Mesodermal cell (in vitro differentiated cells): ENCODE measurements at regions not wholly inside any gene's neighbourhood (a gene's known extent, or its start where the extent isn't known, plus 50 kb on each side); places are given as distances from the start of the nearest gene placed in this dataset.
A peak's percentile ranks its signal among the peaks of the same experiment; 100 is the strongest.

Experiments
- H3K27ac ChIP-seq: 2 replicates; pipeline ENCODE4 v1.7.0; 2013; ENCODE audit warnings: mild to moderate bottlenecking, low read depth, low read length, moderate library complexity; ENCODE audit not compliant: severe bottlenecking
- H3K36me3 ChIP-seq: 2 replicates; pipeline ENCODE4 v1.7.1; 2013; ENCODE audit warnings: mild to moderate bottlenecking, low read length, moderate library complexity; ENCODE audit not compliant: control insufficient read depth, insufficient read depth
- H3K4me1 ChIP-seq: one replicate; pipeline ENCODE4 v1.7.1; 2013; ENCODE audit warnings: mild to moderate bottlenecking, low read length; ENCODE audit not compliant: insufficient read depth, control insufficient read depth, poor library complexity, severe bottlenecking
- H3K4me3 ChIP-seq: 2 replicates; pipeline ENCODE4 v1.7.0; 2013; ENCODE audit warnings: low read length, control low read depth, mild to moderate bottlenecking; ENCODE audit not compliant: insufficient read depth, poor library complexity, severe bottlenecking; ENCODE audit errors: extremely low read depth
- H3K9me3 ChIP-seq: 2 replicates; pipeline ENCODE4 v1.7.1; 2013; ENCODE audit warnings: mild to moderate bottlenecking, low read length, moderate library complexity; ENCODE audit not compliant: control insufficient read depth
- WGBS, 2 experiments: methylation state at CpG; one replicate each; pipeline ENCODE4 v1.1.5; 2013; ENCODE audit warnings: missing lambda C conversion rate in 2 of 2; ENCODE audit not compliant: insufficient coverage in 2 of 2; 5-methylcytosine and 5-hydroxymethylcytosine counted together

- no peak overlapping the region for H3K27ac ChIP-seq
- WGBS, 2 experiments, result 94 to 97% methylated on average over 7 to 8 of the region's 8 CpGs
Measured at GRCh38 chr20:23265226-23265625, 85.4 kb upstream of the NXT1 start.

DNA sequence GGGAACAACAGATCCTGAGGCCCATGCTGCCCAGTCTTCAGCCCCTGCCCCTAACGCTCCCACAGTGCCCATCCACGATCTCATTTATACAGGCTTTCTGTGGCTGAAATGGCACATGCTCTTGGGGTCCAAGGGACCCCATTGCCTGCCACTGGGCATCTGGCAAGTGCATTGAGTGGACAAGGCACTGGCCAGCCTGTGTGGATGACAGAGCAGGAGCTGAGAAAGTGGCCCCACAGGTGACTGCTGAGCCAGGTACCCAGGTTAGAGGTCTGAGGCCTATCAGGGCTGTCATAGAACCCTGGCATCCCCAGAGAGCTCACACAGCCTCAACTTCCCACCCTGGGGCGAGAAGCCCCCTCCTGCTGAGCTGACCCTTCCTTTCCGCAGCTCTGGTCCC is 86.0 kb upstream of the NXT1 start:
- no peaks in the 10 kb centered on the region for H3K36me3 ChIP-seq
- WGBS, 2 experiments, result 79 to 81% methylated on average over 4 of the region's 4 CpGs
- H3K4me1 ChIP-seq, result peaks cover 8% of the 10 kb centered on the region
- peaks cover 16% of the 10 kb centered on the region for H3K9me3 ChIP-seq
- H3K27ac ChIP-seq, result no peak overlapping the region
- no peak overlapping the region for H3K4me3 ChIP-seq

More at GRCh38 chr20:23265226-23265625, 85.4 kb upstream of the NXT1 start:
- Histone ChIP-seq H3K4me3 (no peak overlapping the region), H3K9me3 (peaks cover 15% of the 10 kb centered on the region), H3K36me3 (no peaks in the 10 kb centered on the region), H3K4me1 (peaks cover 14% of the 10 kb centered on the region)

DNA sequence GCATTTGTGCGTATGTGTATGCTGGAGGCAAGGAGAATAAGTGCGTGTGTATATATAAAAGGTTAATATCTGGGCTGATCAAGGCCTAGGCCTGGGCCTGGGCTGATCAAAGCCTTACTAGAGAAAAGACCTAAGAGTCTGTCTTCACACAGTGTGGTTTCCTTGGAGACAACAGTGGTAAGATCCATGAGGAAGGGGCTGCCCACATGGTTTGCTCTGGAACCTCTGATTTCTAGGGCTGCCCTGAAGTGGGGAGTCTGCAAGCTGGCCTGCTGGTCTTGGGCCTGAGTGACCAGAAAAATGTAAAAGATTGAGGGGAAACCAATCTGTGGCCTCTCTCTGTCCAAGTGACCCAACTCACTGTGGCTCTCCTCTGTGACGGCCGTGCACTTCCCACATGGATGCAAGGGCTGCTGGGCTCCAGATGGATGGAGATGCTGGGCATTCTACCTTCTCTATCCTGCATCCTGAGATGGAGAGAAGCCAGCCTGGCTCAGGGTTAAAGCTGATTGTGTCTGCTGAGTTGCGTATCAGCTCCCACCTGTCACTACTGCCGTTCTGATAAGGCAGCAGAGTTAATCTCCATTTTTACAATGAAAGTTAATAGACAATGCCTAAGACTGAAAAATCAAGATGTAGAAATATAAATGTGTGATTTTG is 90.3 kb upstream of the NXT1 start:
- WGBS, 2 experiments, result 90 to 94% methylated on average over 3 to 4 of the region's 6 CpGs
- H3K9me3 ChIP-seq, result peaks cover 5% of the 10 kb centered on the region
- H3K36me3 ChIP-seq, result no peaks in the 10 kb centered on the region
- no peak overlapping the region for H3K27ac ChIP-seq
- H3K4me3 ChIP-seq, result no peak overlapping the region
- peaks cover 43% of the 10 kb centered on the region for H3K4me1 ChIP-seq

DNA sequence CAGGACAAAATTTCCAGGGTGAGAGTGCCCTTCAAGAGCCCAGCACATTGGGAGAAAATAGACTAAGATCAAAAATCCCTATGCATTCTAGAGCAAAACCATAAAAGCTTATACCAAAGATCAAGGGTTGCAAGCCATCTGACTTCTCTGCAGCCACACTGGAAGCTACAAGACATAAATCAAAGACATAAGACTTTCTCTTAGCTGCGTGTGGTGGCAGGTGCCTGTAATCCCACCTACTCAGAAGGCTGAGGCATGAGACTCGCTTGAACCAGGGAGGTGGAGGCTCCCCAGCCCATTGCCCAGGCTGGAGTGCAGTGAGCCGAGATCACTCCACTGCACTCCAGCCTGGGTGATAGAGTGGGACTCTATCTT is 91.9 kb upstream of the NXT1 start:
- peaks cover 47% of the 10 kb centered on the region for H3K4me1 ChIP-seq
- peak overlapping the region; percentile 86 for H3K27ac ChIP-seq
- peaks cover 5% of the 10 kb centered on the region for H3K9me3 ChIP-seq
- no peaks in the 10 kb centered on the region for H3K36me3 ChIP-seq
- 92% methylated on average over 2 of the region's 3 CpGs; no CpG with 5 or more reads in 1 of the 2 experiments for WGBS, 2 experiments
- no peak overlapping the region for H3K4me3 ChIP-seq

- Histone ChIP-seq H3K4me3 (no peak overlapping the region), H3K4me1 (peaks cover 47% of the 10 kb centered on the region), H3K9me3 (peaks cover 5% of the 10 kb centered on the region), H3K27ac (peak overlapping the region; percentile 86), H3K36me3 (no peaks in the 10 kb centered on the region)
- WGBS, 2 experiments, result 82 to 95% methylated on average over 2 to 4 of the region's 8 CpGs
Measured at GRCh38 chr20:23257848-23258746, 92.5 kb upstream of the NXT1 start.

DNA sequence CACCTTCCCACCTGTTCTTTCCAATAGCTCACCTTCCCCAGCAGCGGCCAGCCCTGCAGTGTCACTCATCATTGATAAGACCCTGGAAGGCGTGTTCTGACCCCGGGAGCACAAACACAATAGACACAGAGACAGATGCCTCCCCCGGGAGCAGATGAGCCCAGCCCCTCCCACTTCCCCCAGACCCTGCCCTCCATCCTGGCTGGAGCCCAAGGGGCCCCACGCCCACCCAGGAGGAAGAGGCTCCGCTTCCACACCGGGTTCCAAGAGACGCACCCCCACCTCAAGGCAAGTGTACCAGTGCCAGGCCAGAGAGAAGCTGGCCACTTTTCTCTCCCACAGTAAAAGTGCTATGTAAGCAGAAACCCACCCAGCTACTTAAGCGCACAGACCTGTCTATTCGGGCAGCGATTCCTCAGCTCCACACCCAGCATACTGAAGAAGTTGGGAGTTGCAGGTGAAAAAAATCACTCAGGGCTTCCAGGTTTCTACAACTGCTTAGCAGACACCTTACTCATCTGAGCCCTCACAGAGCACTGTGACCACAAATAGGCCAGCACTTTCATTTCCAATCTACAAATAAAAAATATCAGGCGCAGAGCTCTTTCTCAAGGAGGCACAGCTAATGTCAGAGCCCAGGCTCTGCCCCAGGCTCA is 93.4 kb upstream of the NXT1 start:
- Histone ChIP-seq H3K9me3 (peaks cover 5% of the 10 kb centered on the region), H3K27ac (peak overlapping the region; percentile 86), H3K4me3 (no peak overlapping the region), H3K36me3 (no peaks in the 10 kb centered on the region), H3K4me1 (peaks cover 47% of the 10 kb centered on the region)
- WGBS, 2 experiments, result 80 to 86% methylated on average over 5 to 7 of the region's 12 CpGs

- H3K36me3 ChIP-seq, result no peaks in the 10 kb centered on the region
- no peak overlapping the region for H3K4me3 ChIP-seq
- H3K4me1 ChIP-seq, result peaks cover 47% of the 10 kb centered on the region
- peak overlapping the region; percentile 47 for H3K27ac ChIP-seq
- 76 to 89% methylated on average over 4 to 5 of the region's 6 CpGs for WGBS, 2 experiments
- peaks cover 5% of the 10 kb centered on the region for H3K9me3 ChIP-seq
Measured at GRCh38 chr20:23255716-23256385, 94.7 kb upstream of the NXT1 start.

GRCh38 chr20:23255106-23255505 is 95.5 kb upstream of the NXT1 start:
- H3K4me1 ChIP-seq, result peaks cover 47% of the 10 kb centered on the region

DNA sequence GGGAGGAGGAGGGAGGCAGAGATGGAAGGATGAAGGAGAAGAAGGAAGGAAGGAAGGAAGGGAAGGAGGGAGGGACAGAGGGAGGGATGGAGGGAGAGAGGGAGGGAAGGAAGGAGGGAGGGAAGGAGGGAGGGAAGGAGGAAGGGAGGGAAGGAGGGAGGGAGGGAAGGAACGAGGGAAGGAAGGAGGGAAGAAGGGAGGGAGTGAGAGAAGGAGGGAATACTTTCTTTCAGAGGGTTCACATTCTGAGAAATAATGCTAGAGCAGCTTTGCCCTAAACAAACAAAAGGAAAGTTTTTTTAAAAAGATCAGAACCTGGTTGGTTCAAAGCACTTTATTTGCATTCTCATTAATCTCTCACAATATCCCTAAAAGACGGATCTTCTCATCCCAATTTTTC is 96.1 kb upstream of the NXT1 start:
- H3K4me1 ChIP-seq, result peaks cover 50% of the 10 kb centered on the region
- no peak overlapping the region for H3K27ac ChIP-seq
- H3K36me3 ChIP-seq, result no peaks in the 10 kb centered on the region
- peaks cover 4% of the 10 kb centered on the region for H3K9me3 ChIP-seq
- no peak overlapping the region for H3K4me3 ChIP-seq
- WGBS, 2 experiments, result 70 to 100% methylated on average over 2 of the region's 2 CpGs

More at GRCh38 chr20:23255106-23255505, 95.5 kb upstream of the NXT1 start:
- no peak overlapping the region for H3K27ac ChIP-seq
- no peak overlapping the region for H3K4me3 ChIP-seq
- WGBS, 2 experiments, result 87 to 88% methylated on average over 5 to 6 of the region's 6 CpGs
- H3K36me3 ChIP-seq, result no peaks in the 10 kb centered on the region
- peaks cover 5% of the 10 kb centered on the region for H3K9me3 ChIP-seq

DNA sequence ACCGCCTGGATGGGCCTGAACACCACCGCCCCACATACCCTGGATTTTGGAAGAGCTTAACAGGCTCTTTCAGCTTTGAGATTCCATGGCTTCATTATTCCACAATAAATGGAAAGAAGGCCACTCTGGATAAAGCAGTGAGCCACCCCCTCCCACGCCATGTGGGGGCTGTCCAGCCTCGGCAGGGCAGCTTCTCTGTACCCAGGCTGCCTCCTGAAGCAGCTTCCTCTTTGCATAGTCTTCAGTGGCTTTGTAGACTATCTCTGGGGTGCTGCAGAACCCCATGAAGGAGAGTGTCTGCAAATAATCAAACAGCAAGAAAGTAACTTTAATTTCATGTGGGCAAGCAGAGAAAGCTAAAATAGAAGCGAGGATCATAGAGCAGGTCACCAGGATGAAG is 96.6 kb upstream of the NXT1 start:
- H3K36me3 ChIP-seq, result no peaks in the 10 kb centered on the region
- no peaks in the 10 kb centered on the region for H3K9me3 ChIP-seq
- H3K4me1 ChIP-seq, result peaks cover 49% of the 10 kb centered on the region
- H3K4me3 ChIP-seq, result no peak overlapping the region
- no peak overlapping the region for H3K27ac ChIP-seq
- 91 to 98% methylated on average over 2 to 5 of the region's 5 CpGs for WGBS, 2 experiments
